NCI-H524 (cell line): ENCODE measurements at regions not wholly inside any gene's neighbourhood (a gene's known extent, or its start where the extent isn't known, plus 50 kb on each side); places are given as distances from the start of the nearest gene placed in this dataset.

Source experiments
- DNase-seq, 2 experiments: peaks; one replicate each; lab custom pipeline; 2025; lab: John Stamatoyannopoulos, UW

DNA sequence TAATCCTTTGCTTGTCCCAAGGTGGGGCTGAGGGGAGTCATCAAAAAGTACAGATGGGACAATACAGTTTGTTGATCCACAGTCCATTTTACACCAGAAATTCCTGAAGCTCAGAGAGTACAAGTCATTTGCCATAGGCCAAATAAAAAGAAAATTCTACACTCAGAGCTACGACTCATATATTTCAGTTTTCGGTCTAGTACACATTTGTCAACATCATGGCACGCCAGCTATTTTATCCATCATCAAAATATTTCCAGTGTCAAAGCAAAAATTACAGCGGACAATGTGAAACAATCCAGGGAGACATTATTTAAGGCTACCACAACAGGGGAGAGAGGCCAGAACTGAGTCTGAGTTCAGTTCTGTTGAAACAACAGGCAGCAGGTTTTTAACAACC, 587.5 kb upstream of the DSEL start:
- no peak for DNase-seq

DNA sequence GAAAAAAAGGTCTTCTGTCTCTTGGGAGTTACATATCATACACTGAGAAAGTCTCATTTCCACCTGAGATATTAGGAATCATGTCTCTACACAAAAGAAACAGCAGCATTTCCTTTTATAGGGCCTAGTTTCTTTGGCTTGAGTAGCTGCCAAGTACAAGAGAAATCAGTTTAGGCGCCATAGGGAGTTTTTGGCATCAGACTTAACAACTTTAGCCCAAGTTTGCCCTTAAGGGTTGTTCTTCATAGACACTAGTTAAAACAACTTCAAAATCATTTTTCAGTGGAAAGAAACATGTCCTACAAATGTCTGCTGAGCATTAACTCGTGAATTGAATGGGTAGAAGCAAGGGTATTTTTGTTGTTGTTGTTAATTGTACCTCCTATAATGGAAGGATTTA, 587.0 kb upstream of the DSEL start:
- peak in 1 of 2 experiments; percentile 0 for DNase-seq

DNA sequence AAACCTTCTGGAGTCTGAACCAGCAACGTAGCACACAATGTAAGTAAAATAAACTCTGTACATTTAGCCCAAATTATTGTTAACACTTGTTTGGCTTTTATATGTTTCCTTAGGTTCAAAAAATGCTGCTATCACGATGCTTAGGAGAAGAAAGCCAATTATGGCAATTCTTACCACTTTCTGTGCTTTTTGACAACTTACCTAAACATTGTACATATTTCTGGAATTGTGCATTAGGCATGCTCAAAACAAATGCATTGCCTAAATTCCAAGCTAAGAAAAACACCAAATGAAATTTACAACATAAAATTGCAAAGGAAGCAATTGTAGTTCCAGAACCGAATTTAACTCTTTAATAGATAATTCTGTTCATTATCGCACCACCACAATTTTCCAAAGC, 585.6 kb upstream of the DSEL start:
- DNase-seq: no peak

DNA sequence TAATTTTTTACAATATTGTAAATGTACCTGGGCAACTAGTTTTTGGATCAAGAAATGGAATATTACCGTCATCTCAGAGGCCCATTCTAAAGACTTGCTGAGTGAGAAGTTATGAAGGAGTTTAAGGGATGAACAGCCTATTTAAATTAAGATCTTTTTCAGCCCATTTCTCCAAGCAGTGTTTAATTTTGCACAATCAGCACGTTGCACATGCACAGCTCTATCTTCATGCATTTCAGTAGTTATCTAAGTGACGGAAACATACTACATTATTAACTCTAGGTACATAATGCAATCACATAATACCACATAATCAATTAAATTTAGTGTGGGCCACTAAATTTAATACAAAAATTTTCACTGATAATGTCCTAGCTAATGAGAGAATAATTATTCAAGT, 582.1 kb upstream of the DSEL start:
- DNase-seq: no peak

DNA sequence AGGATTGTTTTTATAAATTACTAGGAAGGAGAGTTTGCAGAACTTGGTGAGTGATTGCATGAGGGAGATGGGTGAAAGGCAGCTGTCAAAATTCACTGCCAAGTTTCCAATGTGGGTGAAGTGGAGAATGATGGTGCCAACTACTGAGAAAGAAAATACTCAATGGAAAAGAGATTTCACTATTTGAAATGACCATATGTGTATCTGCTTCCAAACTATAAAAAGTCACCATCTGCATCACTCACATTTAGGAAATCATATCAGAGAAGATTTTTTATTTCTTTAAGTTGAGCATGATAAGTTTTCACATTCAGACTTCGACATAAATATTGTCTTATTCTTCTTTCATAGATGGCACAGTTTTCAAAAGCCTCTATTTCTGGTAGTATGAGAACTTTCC, 570.0 kb upstream of the DSEL start:
- DNase-seq: no peak

DNA sequence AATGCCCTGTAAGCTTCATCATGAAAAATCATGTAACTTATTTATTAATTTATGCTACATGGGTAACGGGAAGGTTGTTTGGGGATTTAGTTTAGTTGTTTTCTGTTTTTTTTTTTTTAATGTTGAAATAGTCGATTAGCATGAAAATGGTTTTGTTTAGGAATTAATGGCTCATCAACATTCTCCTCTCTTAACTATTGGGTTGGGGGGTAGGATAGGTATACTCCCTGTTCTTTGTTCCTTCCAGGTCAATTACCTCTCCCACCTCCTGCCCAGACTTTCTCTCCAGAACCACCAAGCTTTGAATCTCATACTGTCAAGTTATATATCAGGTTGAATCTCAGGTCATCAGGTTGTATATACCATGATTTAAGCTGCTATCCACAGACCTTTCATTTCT, 568.7 kb upstream of the DSEL start:
- no peak for DNase-seq

DNA sequence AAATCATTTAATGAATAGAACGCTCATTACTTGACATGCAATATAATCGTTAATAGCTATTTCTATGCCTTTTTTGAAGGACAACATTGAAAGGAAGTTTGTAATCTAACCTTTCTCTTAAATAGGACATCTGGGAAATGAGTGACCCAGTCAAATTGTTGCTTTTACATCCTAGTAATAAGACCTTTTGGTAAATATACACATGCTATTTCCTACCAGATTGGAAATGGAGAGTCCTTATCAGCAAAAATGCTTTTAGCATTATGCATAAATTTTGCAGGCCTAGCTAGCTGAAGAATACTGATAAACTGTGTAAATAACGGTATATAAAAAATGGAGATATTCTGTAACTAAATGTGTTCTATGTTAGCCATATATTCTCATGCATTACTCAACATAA, 567.3 kb upstream of the DSEL start:
- no peak for DNase-seq

DNA sequence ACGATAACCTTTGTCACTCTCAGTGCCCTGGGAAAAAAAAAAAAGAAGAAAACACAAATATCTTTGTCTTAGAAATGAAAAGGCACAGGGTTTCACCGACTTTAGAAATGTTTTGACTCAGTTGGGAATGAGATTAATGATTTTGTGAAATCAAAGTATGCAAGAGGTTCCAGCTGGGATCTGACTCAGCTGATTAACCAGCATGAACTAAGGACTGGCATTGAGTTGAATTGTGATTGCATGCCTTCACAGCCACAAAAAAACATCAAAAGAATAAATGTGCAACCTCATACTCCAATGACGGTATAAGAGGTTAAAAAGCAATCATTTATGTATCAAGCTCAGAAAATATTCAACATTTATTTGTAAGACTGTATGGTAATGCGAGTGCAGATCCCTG, 566.6 kb upstream of the DSEL start:
- no peak for DNase-seq

DNA sequence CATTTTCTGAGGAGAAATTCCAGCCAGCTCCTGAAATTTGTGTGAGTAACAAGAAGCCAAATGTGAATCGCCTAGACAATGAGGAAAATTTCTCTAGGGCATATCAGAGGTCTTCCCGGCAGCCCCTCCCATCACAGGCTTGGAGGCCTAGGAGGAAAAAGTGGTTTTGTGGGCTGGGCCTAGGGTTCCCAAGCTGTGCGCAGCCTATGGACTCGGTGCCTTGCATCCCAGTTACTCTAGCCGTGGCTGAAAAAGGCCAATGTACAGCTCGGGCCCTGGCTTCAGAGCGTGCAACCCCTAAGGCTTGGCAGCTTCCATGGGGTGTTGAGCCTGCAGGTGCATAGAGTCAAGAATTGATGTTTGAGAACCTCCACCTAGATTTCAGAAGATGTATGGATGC, 556.2 kb upstream of the DSEL start:
- DNase-seq: no peak

DNA sequence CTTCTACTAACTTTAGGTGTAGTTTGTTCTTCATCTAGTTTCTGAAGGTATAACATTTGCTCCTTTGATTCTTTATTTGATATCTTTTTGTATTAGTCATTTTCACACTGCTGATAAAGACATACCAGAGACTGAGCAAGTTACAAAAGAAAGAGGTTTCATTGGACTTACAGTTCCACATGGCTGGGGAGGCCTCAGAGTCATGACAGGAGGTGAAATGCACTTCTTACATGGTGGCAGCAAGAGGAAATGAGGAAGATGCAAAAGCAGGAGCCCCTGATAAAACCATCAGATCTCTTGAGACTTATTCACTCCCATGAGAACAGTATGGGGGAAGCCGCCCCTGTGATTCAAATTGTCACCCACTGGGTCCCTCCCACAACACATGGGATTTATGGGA, 544.4 kb upstream of the DSEL start:
- DNase-seq: no peak

DNA sequence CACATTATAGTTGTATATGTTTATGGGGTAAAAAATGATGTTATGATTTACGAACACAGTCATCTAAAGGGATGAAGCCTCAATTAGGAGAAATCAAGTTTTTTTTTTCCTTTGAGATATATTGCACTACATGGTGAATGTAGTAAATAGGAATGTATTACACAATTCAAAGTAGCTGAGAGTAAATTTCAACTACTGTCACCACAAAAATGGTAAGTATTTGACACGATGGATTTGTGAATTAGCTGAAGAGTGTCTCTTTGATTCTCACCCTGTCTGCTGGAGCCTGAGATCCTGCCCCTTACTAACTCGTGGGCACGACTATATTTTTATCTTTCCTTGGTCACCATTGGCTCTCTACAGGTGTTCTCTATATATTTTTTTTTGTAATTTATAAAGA, 540.4 kb upstream of the DSEL start:
- no peak for DNase-seq

DNA sequence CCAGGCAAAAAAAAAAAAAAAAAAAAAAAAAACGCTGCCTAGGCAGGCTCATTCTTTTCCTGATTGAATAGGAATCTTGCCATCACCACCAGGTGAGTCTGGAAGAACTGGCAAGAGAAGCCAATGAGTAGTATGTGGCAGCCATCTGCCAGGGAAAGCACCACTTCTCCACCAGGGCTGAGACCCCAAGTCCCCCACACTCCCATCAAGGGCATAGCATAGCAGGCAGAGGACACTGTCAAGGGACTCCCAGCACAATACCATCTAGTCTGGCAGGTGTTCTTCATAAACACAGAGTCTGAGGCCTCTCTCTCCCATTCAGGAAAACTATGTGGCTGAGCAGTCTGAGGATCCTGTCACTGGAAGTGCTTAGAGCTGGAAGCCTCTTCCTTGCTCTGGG, 538.1 kb upstream of the DSEL start:
- DNase-seq: no peak

DNA sequence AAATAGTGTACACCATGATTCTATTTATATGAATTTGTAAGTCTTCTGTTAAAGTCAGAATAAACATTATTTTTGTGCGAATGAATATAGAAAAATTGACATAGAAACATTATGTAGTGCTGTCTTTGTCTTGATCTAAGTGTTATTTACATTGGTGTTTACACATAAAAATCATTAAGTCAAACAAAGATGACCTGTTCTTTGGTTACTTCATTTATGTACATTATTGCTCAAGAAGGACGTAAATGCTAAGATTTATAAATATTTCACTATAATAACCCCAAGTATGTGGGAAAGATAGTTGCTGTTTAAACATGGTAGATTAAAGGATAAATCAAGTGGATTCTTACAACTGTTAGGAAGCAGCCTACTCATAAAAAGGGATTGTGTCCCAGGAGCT, 536.8 kb upstream of the DSEL start:
- DNase-seq: no peak

DNA sequence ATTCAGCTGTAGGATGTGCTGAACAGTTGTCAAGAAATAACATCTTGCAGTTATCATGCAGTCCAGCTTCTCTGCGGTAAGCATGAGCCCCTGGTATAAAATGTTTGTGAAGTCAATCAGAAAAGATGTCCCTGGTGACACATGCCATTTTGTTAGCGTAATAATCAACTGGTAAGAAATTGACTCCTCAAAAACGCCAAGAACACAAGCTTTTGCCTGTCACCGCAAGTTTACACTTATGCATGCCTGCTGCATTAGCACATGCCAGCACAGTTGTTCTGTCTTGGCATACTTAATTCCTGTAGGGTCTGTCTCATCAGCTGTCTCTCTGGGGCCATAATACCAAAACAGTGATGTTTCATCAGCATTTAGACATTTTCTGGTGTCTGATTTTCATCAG, 524.8 kb upstream of the DSEL start:
- DNase-seq: no peak

DNA sequence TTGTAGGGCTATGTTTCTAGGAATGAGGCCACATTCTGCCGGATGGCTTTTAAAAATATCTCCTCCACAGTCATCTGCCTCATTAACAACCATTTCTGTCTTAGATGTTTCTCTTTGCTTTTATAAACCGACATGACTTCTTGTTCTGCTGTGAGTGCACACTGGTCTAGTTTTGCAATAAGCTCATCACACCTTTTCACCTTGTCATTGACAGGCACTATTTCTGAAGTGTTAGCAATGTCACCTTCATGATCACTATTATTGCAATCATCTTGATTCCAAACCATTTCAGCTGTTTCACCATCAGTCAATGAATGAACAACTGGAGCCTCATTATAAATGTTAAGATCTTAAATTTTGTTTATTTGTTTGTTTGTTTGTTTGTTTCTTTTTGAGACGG, 523.7 kb upstream of the DSEL start:
- DNase-seq: no peak

DNA sequence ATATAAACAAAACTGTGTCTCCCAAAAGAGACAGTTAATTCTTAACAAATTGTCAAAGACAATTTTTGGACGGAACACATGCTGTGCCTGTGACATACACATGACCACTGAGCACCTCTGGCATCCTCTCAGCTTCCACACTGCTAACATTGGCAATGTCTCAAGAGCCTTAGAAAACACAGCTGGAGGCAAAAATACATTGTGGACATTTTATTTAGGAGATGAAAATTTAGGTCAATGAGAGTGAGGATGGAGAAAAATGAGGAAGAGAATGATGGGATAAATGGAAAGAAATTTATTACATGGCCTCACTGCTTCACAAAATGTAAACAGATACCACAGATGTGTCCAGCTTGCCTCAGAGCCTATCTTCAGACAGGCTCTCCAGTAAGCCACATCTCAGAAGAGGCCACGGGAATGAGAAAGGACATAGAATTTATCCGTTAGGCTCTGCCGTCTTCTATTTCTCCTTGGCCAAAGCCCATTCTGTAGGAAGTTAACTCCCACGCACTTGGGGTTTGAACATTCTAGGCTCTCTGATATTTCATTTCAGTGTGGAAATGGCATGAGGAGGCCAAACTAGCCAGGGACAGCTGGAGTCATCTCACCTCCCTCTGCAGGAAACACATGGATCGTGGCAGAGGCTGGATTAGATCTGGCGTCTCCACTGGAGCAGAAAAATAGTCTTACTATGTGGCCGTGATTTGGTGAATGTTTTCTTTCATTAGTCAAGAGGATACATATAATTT, 519.4 kb upstream of the DSEL start:
- no peak for DNase-seq

DNA sequence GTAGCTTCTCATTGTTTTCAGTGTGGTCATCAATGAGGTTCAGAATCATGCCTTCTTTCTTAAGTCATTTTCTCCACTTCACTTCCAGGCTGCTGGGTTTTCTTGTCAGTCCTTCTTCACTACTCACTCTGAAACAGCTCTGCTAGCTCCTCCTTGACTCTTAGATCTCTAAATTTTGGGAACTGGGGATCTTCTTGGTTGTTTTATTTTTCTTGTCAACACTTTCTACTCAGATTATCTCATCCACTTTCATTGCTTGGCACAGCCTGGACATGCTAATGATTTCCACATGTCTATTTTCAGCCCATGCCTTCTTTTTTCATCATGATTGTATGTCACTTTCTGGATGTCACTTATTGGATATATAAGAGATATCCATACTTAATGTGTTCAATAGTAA, 517.8 kb upstream of the DSEL start:
- no peak for DNase-seq

DNA sequence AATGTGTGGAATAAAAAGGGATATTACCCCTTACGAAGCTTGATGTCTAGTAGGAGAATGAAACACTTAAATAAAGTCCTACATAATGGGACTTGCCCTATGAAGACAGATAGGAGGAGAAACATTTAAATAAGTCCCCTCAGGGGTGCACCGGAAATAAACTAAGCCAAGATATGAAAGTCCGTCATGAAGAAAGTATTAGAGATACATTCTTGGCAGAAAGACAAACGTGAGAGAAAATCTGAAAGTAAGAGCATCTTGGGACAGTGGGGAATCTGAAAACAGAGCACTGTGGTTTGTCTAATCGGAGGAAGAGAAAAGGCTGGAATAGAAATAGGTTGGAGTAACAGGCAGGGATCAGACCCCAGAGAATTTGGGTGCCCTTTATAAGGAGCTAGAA, 516.9 kb upstream of the DSEL start:
- no peak for DNase-seq

DNA sequence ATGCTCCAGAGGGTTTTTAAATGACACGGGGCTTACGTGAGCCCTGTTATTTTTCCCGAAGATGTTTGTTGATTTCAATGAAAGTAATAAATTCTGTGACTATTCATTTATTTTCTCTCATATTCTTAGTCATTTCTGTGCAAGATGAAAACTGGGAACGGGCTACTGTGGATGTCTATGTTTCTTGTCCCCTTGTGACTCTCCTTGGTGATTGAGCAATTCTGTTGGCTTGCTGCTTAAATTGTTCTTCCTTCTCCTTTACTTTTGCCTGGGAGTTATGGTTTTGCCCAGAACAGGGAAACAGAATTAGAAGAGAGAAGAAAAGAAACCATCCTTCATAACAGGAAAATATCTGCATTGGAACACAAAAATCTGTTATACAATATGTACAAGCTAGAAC, 508.2 kb upstream of the DSEL start:
- DNase-seq: no peak

DNA sequence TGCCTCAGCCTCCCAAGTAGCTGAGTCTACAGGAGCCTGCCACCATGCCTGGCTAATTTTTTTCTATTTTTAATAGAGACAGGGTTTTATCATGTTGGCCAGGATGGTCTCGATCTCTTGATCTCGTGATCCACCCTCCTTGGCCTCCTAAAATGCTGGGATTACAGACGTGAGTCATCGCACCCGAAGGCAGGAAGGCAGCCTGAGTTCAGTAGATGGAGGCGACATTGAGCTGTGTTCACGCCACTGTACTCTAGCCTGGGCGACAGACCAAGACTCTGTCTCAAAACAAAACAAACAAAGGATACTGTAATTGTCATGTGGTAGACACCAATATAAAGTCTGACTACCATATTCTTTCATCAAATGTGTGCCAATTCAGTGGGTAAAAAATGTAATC, 500.9 kb upstream of the DSEL start:
- DNase-seq: no peak

DNA sequence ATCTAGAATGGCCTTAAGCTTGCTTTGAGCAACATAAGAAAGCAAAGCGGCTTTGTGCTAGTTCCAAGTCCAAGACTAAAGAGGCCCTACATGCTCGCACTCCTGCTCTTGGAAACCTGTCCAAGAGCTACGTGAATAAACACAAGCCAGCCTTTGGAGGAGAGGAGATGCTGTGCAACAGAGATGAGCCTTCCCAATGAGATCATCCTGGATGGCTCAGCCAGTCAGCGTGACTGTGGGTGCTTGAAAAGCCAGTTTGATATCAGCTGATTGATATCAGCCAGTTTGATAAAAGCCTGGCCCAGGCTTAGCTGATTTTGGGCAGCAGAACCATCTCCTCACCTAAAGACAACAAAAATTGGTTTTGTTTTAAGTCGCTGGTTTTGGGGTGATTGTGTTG, 481.0 kb upstream of the DSEL start:
- DNase-seq: no peak

DNA sequence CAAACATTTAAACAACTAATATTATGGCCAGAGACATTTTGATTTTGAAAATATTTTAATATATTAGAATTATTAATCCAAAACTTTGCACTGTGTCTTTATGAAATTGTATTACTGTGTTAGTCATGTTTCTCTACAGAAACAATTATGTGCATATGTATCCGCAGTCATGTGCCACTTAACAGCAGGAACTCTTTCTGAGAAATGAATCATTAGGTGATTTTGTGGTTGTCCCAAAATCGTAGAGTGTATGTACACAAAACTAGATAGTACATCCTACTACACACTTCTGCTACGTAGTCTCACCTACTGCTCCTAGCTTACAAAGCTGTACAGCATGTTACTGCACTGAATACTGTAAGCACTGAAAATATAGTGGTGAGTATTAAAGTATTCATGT, 479.2 kb upstream of the DSEL start:
- no peak for DNase-seq

DNA sequence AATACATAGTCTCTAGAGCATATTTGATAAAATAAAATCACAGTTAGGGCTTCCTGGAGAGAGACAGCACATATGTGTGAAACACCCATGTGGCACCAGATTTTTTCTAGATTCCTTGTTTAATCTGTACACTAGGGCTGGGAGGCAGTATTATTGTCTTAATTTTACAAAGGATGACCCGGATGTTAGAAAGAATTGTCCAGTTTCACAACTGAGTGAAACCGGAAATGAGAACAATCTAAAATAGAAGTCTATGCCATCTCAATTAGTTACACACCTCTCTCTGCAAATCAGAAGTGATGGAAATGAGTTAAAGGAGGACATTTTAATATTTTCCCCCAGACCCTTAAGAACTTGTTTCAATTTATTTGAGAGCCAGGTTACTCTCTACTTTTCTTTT, 463.7 kb upstream of the DSEL start:
- no peak for DNase-seq

DNA sequence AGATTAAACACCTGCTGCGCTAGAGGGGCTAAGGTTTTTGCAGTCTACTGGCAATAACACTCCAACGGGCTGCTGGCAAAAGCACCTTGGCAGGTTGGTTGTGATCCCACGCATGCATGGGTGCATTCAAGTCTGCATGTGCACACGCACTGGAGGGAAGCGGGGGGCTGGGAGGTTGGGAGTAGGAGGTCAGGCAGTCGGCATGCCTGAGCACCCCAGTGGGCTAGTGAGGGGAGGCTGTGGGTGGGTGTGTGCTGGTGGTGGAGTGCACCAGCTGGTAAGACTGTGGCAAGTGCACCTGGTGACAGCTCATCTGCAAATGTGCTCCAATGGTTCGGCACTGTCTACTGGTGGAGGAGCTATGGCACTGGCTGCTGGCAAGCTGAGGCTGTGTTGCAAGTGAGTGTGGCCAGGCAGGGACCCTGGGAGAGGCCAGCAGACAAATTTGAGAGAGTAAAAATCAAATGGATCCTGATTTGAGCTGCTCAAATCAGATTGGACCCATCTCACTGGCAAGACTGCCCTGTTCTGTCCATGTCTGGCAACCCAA, 460.6 kb upstream of the DSEL start:
- DNase-seq: no peak
